OCI-LY7 (cell line): ENCODE measurements at regions not wholly inside any gene's neighbourhood (a gene's known extent, or its start where the extent isn't known, plus 50 kb on each side); places are given as distances from the start of the nearest gene placed in this dataset.
"Not testable (repeated sequence)": the region's sequence is repeated elsewhere in the genome, so short reads cannot be mapped to it uniquely, and the experiment has no call there.

ENCODE experiments used
- BruUV-seq: library from RNA; stranded (reverse); fragments of 400-500 nt; replicated peaks from 2 replicates; lab custom pipeline; 2021; lab: Mats Ljungman, UMichigan
- CTCF ChIA-PET: fragments of 300-600 bp; sonication (Branson Sonifier 250); formaldehyde crosslinking; loops from one replicate; lab custom pipeline; 2022; ENCODE audit warnings: antibody characterized with exemption; ENCODE audit not compliant: unreplicated experiment; lab: Charles Lee
- POLR2A ChIA-PET: fragments of 300-600 bp; sonication (Branson Sonifier 250); formaldehyde crosslinking; loops from one replicate; lab custom pipeline; 2022; ENCODE audit warnings: antibody characterized with exemption; lab: Charles Lee
- DNase-seq: peaks from one replicate; pipeline ENCODE4 v3.0.0-alpha.2; 2015; ENCODE audit warnings: low spot score
- H2AFZ ChIP-seq: fragments of 200-600 bp; sonication (generic), shearing (Covaris generic); 2 replicates; pipeline ENCODE4 v1.6.1; 2014; ENCODE audit warnings: mild to moderate bottlenecking, antibody characterized with exemption, low read length, moderate library complexity
- H3K27ac ChIP-seq: fragments of 200-600 bp; sonication (generic); 2 replicates; pipeline ENCODE4 v1.5.1; 2014; ENCODE audit warnings: mixed run types, low read depth, mild to moderate bottlenecking, moderate library complexity, low read length, inconsistent platforms; ENCODE audit not compliant: poor library complexity, severe bottlenecking
- H3K36me3 ChIP-seq: fragments of 200-600 bp; sonication (generic); 2 replicates; pipeline ENCODE4 v1.6.1; 2014; ENCODE audit warnings: mild to moderate bottlenecking, antibody characterized with exemption, low read length, moderate library complexity, mixed read lengths; ENCODE audit not compliant: insufficient read depth
- H3K4me1 ChIP-seq: fragments of 200-600 bp; sonication (generic); 2 replicates; pipeline ENCODE4 v1.5.1; 2014; ENCODE audit warnings: mild to moderate bottlenecking, low read length; ENCODE audit not compliant: insufficient read depth, poor library complexity, severe bottlenecking
- H3K4me2 ChIP-seq: fragments of 200-600 bp; sonication (generic); 2 replicates; pipeline ENCODE4 v1.6.1; 2014; ENCODE audit warnings: mild to moderate bottlenecking, low read length
- H3K4me3 ChIP-seq: fragments of 200-600 bp; sonication (generic); 2 replicates; pipeline ENCODE4 v1.5.1; 2014; ENCODE audit warnings: mild to moderate bottlenecking, low read depth, low read length; ENCODE audit not compliant: poor library complexity, severe bottlenecking
- H3K79me2 ChIP-seq: fragments of 200-600 bp; sonication (generic); 2 replicates; pipeline ENCODE4 v1.6.1; 2016; ENCODE audit warnings: low read depth, mild to moderate bottlenecking, low read length, moderate library complexity, mixed read lengths; ENCODE audit not compliant: insufficient read depth
- H3K9me2 ChIP-seq: fragments of 200-600 bp; sonication (generic); 2 replicates; pipeline ENCODE4 v1.6.1; 2016; ENCODE audit warnings: mild to moderate bottlenecking, low read length, mixed read lengths; ENCODE audit not compliant: insufficient read depth
- H3K9me3 ChIP-seq: fragments of 200-600 bp; sonication (generic); 2 replicates; pipeline ENCODE4 v1.6.1; 2014; ENCODE audit warnings: mild to moderate bottlenecking, mixed run types, low read length, mixed read lengths
- H4K20me1 ChIP-seq: fragments of 200-600 bp; sonication (generic); 2 replicates; pipeline ENCODE4 v1.6.1; 2014; ENCODE audit warnings: mild to moderate bottlenecking, antibody characterized with exemption, low read length, moderate library complexity, mixed read lengths; ENCODE audit not compliant: insufficient read depth
- EZH2phosphoT487 ChIP-seq: fragments of 200-600 bp; sonication (generic); IDR thresholded peaks from 2 replicates; pipeline ENCODE4 v1.6.1; 2018; ENCODE audit warnings: low read depth, borderline replicate concordance, mild to moderate bottlenecking, mixed run types, antibody characterized with exemption, low read length, moderate library complexity, mixed read lengths
- intact Hi-C: fragments of 100-400 bp; cut with micrococcal nuclease; formaldehyde crosslinking; loops from one replicate; pipeline ENCODE4 v1.10.0; 2022; ENCODE audit not compliant: unreplicated experiment
- TF ChIP-seq, protein P1 (sequence below): fragments of 200-600 bp; sonication (generic); conservative IDR thresholded peaks from 2 replicates; pipeline ENCODE4 v1.5.1; 2014; ENCODE audit warnings: mild to moderate bottlenecking, antibody characterized with exemption, low read length, moderate library complexity, mixed read lengths

DNA sequence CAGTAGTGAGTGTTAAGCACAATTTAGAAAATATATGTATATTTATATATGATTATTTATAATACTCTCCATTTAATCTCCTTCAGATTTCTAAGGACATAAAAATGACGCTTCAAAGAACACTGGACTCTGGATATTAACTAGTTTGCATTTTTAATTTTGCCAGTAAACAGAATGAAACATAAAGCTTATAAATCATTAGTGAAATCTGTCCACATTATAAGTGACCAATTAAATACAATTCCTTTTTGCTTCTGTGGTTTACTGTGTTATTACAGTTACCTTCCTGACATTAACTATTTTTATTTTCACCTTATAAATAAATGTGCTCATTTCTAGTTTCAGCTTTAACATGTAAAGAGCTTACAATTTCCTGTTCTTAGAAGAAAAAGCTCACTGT, 1081.1 kb upstream of the EPHA6 start:
- no peaks in the 10 kb centered on the region for H3K79me2 ChIP-seq
- BruUV-seq: no TSS peak
- H3K9me3 ChIP-seq: no peaks in the 10 kb centered on the region
- no peak overlapping the region for H3K27ac ChIP-seq
- no peaks in the 10 kb centered on the region for H4K20me1 ChIP-seq
- no peaks in the 10 kb centered on the region for H3K9me2 ChIP-seq
- no peaks in the 10 kb centered on the region for H3K4me1 ChIP-seq
- no peaks in the 10 kb centered on the region for H3K36me3 ChIP-seq
- H3K4me2 ChIP-seq: no peak overlapping the region
- no peak for TF ChIP-seq EZH2phosphoT487
- TF ChIP-seq, protein P1, sequence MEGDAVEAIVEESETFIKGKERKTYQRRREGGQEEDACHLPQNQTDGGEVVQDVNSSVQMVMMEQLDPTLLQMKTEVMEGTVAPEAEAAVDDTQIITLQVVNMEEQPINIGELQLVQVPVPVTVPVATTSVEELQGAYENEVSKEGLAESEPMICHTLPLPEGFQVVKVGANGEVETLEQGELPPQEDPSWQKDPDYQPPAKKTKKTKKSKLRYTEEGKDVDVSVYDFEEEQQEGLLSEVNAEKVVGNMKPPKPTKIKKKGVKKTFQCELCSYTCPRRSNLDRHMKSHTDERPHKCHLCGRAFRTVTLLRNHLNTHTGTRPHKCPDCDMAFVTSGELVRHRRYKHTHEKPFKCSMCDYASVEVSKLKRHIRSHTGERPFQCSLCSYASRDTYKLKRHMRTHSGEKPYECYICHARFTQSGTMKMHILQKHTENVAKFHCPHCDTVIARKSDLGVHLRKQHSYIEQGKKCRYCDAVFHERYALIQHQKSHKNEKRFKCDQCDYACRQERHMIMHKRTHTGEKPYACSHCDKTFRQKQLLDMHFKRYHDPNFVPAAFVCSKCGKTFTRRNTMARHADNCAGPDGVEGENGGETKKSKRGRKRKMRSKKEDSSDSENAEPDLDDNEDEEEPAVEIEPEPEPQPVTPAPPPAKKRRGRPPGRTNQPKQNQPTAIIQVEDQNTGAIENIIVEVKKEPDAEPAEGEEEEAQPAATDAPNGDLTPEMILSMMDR: no peak
- ChIA-PET CTCF (no interaction called here), POLR2A (interaction anchor here (1.0 to 1.2 kb wide), 2 partner anchors 9 to 17 kb away, joined by 3 read pairs; no protein-coding TSS in a partner anchor)
- intact Hi-C loops: no loop called here
- no peak for DNase-seq
- no peak overlapping the region for H3K4me3 ChIP-seq
- no peak overlapping the region for H2AFZ ChIP-seq

DNA sequence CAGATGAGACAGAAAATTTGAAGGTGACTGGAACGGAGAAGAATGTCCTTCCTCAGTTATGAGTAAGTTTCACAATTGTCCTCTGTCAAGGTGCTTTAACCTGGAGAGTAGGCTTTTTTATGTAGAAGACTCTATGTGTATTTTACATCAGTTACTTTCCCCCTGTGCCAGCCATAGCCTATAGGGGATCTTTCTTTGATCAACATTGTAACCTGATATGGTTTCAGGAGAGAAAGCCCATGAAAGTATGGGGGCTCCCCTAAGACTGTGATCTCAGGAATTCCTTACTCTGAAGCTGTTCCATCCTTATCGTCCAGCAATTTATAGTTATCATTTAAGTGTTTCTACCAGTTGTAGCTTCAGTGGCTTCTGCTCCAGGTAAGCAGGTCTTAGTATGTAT, 1076.3 kb upstream of the EPHA6 start:
- no peaks in the 10 kb centered on the region for H3K9me3 ChIP-seq
- CTCF ChIA-PET: no interaction called here
- H3K4me1 ChIP-seq: no peaks in the 10 kb centered on the region
- no peaks in the 10 kb centered on the region for H3K36me3 ChIP-seq
- no TSS peak for BruUV-seq
- POLR2A ChIA-PET: no interaction called here
- no peak overlapping the region for H3K4me3 ChIP-seq
- intact Hi-C loops: no loop called here
- no peak for TF ChIP-seq EZH2phosphoT487
- TF ChIP-seq, protein P1: no peak
- H3K27ac ChIP-seq: no peak overlapping the region
- no peak overlapping the region for H2AFZ ChIP-seq
- no peaks in the 10 kb centered on the region for H4K20me1 ChIP-seq
- H3K4me2 ChIP-seq: no peak overlapping the region
- DNase-seq: no peak
- no peaks in the 10 kb centered on the region for H3K79me2 ChIP-seq
- H3K9me2 ChIP-seq: no peaks in the 10 kb centered on the region

DNA sequence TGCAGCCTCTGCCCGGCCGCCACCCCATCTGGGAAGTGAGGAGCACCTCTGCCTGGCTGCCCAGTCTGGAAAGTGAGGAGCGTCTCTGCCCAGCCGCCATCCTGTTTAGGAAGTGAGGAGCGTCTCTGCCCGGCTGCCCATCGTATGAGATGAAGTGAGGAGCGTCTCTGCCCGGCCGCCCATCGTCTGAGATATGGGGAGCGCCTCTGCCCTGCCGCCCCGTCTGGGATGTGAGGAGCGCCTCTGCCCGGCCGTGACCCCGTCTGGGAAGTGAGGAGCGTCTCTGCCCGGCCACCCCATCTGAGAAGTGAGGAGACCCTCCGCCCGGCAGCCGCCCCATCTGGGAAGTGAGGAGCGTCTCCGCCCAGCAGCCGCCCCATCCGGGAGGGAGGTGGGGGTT, 1069.5 kb upstream of the EPHA6 start:
- DNase-seq, H3K4me2 ChIP-seq, POLR2A ChIA-PET, CTCF ChIA-PET, H3K9me3 ChIP-seq, H3K9me2 ChIP-seq, H3K4me1 ChIP-seq, intact Hi-C loops, BruUV-seq, H2AFZ ChIP-seq, H4K20me1 ChIP-seq, H3K36me3 ChIP-seq, H3K79me2 ChIP-seq, H3K4me3 ChIP-seq, H3K27ac ChIP-seq: not testable (repeated sequence)
